ENCODE measurements at regions not wholly inside any gene's neighbourhood (a gene's known extent, or its start where the extent isn't known, plus 50 kb on each side); places are given as distances from the start of the nearest gene placed in this dataset.
A peak's percentile ranks its signal among the peaks of the same experiment; 100 is the strongest.

DNA sequence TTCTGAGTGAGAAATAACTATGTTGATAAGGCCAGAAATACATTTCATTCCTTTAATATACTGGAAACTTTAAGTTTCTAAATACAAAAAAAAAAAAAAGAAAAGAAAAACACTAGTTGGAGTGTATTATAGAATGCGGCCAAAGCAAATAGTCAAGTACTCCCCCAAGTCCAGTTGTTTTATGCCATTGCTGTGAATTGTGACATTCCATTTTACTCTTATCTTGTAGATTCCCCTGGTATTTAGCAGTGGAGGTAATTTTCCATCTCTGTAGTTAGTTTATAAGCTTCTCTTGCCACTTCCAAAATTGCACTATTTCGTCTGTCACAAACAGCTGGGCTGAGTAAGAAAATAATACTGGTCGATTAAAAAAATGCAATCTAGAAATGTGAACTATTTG is 426.0 kb downstream of the PCDH18 start:
- Histone ChIP-seq H3K27me3 (ENCODE audit: control insufficient read depth, insufficient read depth, low read length) (no peaks in the 10 kb centered on the region), H3K36me3 (ENCODE audit: control insufficient read depth, insufficient read depth, low read length) (no peaks in the 10 kb centered on the region), H3K79me2 (ENCODE audit: control insufficient read depth, insufficient read depth, low read length) (no peaks in the 10 kb centered on the region), H3K9me3 (ENCODE audit: control insufficient read depth, insufficient read depth, low read depth, low read length) (no peaks in the 10 kb centered on the region), H3K27ac (ENCODE audit: insufficient read depth, low read length) (no peak overlapping the region), H2AFZ (ENCODE audit: low read length) (peak overlapping the region; percentile 57), H3K4me3 (replicated peaks in 1 of 4; ENCODE audit: control extremely low read depth in 1 of 4, insufficient read depth in 1 of 4, low read depth in 3 of 4, low read length in 4 of 4) (no peak overlapping the region), H3K4me2 (ENCODE audit: extremely low read depth, insufficient read depth, low read length) (peak overlapping the region; percentile 74), H4K20me1 (ENCODE audit: control insufficient read depth, extremely low read depth, insufficient read depth, low read length) (no peaks in the 10 kb centered on the region), H3K9ac (ENCODE audit: insufficient read depth, low read length) (no peak overlapping the region), H3K4me1 (ENCODE audit: control insufficient read depth, extremely low read depth, insufficient read depth, low read length) (no peaks in the 10 kb centered on the region)
- peak in 1 of 2 donors; percentile 2 for DNase-seq (ENCODE audit: low read depth in 2 of 2)
- TF ChIP-seq CTCF (conservative IDR thresholded peaks at IDR 0.05 in 1 of 2, IDR thresholded peaks at IDR 0.05 in 1 of 2; ENCODE audit: low read depth in 1 of 2, low read length in 2 of 2) (no peak), EZH2 (IDR thresholded peaks at IDR 0.05; ENCODE audit: low read length, missing control alignments) (no peak)

GRCh38 chr4:137090951-137091350 is 441.3 kb downstream of the PCDH18 start:
- H3K27me3 ChIP-seq (ENCODE audit: control insufficient read depth, insufficient read depth, low read length), result no peaks in the 10 kb centered on the region
- no peaks in the 10 kb centered on the region for H3K36me3 ChIP-seq (ENCODE audit: control insufficient read depth, insufficient read depth, low read length)
- no peaks in the 10 kb centered on the region for H4K20me1 ChIP-seq (ENCODE audit: control insufficient read depth, extremely low read depth, insufficient read depth, low read length)
- H3K79me2 ChIP-seq (ENCODE audit: control insufficient read depth, insufficient read depth, low read length), result no peaks in the 10 kb centered on the region
- TF ChIP-seq CTCF (conservative IDR thresholded peaks at IDR 0.05 in 1 of 2, IDR thresholded peaks at IDR 0.05 in 1 of 2; ENCODE audit: low read depth in 1 of 2, low read length in 2 of 2) (no peak), EZH2 (IDR thresholded peaks at IDR 0.05; ENCODE audit: low read length, missing control alignments) (no peak)
- H3K27ac ChIP-seq (ENCODE audit: insufficient read depth, low read length), result no peak overlapping the region
- no peaks in the 10 kb centered on the region for H3K4me1 ChIP-seq (ENCODE audit: control insufficient read depth, extremely low read depth, insufficient read depth, low read length)
- no peaks in the 10 kb centered on the region for H3K9me3 ChIP-seq (ENCODE audit: control insufficient read depth, insufficient read depth, low read depth, low read length)
- no peak for DNase-seq (ENCODE audit: low read depth in 2 of 2)
- H3K4me2 ChIP-seq (ENCODE audit: extremely low read depth, insufficient read depth, low read length), result no peak overlapping the region
- H2AFZ ChIP-seq (ENCODE audit: low read length), result no peak overlapping the region
- H3K9ac ChIP-seq (ENCODE audit: insufficient read depth, low read length), result no peak overlapping the region
- H3K4me3 ChIP-seq (replicated peaks in 1 of 4; ENCODE audit: control extremely low read depth in 1 of 4, insufficient read depth in 1 of 4, low read depth in 3 of 4, low read length in 4 of 4), result no peak overlapping the region

GRCh38 chr4:137083571-137084135 is 448.6 kb downstream of the PCDH18 start:
- TF ChIP-seq CTCF (conservative IDR thresholded peaks at IDR 0.05 in 1 of 2, IDR thresholded peaks at IDR 0.05 in 1 of 2; ENCODE audit: low read depth in 1 of 2, low read length in 2 of 2), result no peak
- no peak for TF ChIP-seq EZH2 (IDR thresholded peaks at IDR 0.05; ENCODE audit: low read length, missing control alignments)
- Histone ChIP-seq H2AFZ (ENCODE audit: low read length) (no peak overlapping the region), H4K20me1 (ENCODE audit: control insufficient read depth, extremely low read depth, insufficient read depth, low read length) (no peaks in the 10 kb centered on the region), H3K36me3 (ENCODE audit: control insufficient read depth, insufficient read depth, low read length) (no peaks in the 10 kb centered on the region), H3K4me2 (ENCODE audit: extremely low read depth, insufficient read depth, low read length) (no peak overlapping the region), H3K4me3 (replicated peaks in 1 of 4; ENCODE audit: control extremely low read depth in 1 of 4, insufficient read depth in 1 of 4, low read depth in 3 of 4, low read length in 4 of 4) (no peak overlapping the region), H3K27ac (ENCODE audit: insufficient read depth, low read length) (no peak overlapping the region), H3K79me2 (ENCODE audit: control insufficient read depth, insufficient read depth, low read length) (no peaks in the 10 kb centered on the region), H3K4me1 (ENCODE audit: control insufficient read depth, extremely low read depth, insufficient read depth, low read length) (no peaks in the 10 kb centered on the region), H3K27me3 (ENCODE audit: control insufficient read depth, insufficient read depth, low read length) (no peaks in the 10 kb centered on the region), H3K9ac (ENCODE audit: insufficient read depth, low read length) (no peak overlapping the region), H3K9me3 (ENCODE audit: control insufficient read depth, insufficient read depth, low read depth, low read length) (no peaks in the 10 kb centered on the region)
- DNase-seq (ENCODE audit: low read depth in 2 of 2), result peak in 1 of 2 donors; percentile 76

All from fibroblast of lung (primary cell).